ENCODE measurements at regions not wholly inside any gene's neighbourhood (a gene's known extent, or its start where the extent isn't known, plus 50 kb on each side); places are given as distances from the start of the nearest gene placed in this dataset.

DNA sequence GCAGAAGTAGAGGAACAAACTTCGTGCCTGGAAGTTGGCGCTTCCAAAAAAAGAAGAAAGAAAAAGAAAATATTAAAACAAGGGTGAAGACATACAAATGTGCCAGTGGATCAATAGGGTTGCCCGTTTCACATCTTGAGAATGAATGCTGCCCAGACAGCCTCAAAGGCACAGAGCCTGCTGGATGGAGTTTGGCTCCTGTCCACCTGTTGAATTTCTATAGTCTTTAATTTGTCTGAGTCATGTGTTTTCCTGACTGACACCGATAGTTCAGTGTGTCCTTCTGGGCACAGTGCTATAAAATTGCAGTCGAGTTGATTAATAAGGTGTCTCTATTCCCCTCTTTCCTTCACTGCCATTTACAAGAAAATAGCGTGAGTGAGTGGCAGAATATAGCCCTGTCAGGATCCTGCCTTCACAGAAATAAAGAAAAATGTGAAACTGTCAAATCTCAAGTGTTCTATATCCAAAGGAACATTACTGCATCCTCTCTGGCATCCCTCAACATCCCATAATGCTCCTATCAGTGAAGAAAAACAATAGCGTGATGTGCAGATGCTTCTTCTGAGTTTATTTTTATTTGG, 471.3 kb upstream of the AUTS2 start:
- DNase-seq, result no peak

DNA sequence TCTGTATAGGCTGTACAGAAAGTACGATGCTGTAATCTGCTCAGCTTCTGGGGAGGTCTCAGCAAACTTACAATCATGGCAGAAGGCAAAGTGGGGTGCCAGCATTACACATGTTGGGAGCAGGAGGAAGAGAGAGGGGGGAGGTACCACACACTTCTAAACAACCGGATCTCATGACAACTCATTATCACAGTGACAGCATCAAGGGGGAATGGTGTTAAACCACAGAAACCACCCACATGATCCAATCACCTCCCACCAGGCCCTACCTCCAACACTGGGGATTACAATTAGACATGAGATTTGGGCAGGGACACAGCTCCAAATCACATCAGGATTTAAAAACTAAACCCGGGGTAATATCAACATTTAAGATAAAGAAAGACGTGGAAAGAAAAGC, 468.8 kb upstream of the AUTS2 start:
- DNase-seq, result no peak

- no peak for DNase-seq
Observed at GRCh38 chr7:69129951-69130350, 468.3 kb upstream of the AUTS2 start.

GRCh38 chr7:69130396-69130795, 467.9 kb upstream of the AUTS2 start:
- DNase-seq, result no peak

DNA sequence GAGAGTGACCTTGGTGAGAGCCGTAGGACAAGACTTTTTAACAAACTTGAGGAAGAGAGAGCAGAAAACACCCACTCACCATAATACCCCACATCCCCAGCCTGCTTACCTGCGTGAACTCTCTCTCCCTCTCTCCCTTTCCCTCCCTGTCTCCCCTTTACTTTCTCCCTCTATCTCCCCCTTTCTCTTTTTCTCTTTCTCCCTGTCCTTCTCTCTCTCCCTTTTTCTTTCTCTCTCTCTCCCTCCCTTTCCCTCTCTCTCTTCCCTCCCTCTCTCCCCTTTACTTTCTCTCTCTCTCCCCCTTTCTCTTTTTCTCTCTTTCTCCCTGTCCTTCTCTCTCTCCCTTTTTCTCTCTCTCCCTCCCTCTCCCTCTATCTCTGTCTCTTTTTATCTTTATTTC, 464.0 kb upstream of the AUTS2 start:
- DNase-seq, result no peak

GRCh38 chr7:69147631-69148030, 450.6 kb upstream of the AUTS2 start:
- DNase-seq, result no peak

DNA sequence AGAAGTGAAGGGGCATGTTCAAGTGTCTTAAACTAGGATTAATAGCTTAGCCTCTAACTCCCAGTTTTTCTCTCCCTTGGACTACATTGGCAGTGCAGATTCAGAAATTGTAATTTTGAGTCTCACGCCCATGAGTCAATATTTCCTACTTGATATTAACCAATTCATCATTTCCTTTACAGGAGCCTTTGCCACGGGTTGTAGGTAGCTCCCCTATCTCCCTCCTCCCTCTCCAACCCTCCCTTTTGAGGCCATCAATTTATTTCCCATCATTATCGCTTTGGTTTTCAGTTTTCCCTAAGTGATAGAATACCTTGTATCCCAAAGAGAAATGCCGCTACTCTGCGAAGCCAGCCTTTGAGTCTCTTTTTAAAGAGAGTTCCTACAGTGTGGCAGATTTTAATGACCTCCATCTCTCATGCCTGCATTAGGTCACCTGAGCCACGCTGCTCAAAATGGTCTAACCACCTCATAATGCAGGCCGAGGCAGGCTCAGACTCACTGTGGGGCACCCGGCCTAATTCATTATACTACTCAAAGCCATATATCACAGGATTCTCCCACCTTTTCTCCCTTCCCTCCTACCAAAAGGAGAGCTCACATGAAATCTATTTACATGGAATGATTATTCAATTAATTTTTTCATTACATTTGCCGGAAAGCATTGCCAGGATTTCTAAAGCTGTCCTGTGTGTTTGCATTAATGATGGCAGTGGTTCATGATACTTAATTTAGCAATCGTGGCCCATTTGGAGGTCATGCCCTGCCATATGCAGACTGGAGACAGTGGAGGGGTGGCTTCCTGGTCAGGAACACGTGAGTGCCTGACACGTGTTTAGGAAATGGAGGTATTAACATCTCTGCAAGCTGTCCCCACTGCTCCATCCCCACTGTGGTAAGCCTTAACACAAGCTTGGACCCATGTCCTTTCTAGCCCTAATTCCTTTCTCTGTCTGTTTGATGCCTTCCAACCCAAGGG, 448.2 kb upstream of the AUTS2 start:
- no peak for DNase-seq

DNA sequence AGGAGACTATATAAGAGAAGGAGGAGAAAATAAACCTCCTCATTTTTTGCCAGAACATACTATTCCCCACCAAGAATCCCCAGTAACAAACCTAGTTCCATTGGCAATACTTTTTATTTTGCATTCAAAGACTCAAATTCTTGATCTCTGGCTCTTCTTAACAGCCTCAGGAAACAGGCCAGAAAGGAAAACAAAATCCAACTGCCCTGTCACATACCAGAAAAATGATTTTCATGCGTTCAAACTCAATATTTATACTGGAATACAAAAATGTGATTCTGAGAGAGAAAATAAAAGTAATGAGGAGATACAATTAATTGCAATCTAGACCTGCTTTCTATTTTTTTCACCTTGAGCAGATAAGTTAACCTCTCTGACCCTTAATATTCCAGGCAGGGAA, 435.9 kb upstream of the AUTS2 start:
- no peak for DNase-seq

DNA sequence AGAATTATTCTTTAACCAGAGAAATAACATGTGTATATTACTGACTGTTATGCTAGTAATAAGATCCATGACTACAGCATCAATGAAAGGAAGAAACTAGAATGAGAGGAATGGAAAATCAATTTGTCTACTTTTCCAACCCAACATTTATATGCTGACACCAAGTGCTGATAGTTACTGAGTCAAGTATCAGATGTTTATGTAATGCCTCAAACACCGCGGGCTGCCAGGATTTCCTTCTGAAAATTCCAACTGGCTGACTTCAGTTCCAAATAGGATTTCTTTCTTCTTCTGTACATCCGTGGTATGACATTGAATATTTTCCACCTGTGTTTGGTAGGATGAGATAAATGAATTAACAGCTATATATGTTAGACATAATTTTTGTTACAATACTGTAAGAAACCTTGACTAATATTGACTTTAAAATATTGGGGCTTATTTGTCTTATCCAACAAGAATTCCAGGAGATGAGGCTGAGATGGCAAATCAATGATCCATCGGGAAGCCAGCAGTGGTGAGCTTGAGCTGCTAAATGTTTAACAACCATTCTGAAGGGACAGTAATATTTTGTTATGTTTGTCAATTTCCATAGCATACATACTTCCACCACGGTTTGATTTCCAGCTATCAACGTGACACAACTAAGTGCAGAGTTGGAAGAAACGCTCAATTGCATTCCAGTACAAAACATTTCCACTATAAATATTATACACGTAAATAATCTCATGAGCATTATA, 435.2 kb upstream of the AUTS2 start:
- no peak for DNase-seq

- no peak for DNase-seq
Observed at GRCh38 chr7:69166979-69167516, 431.2 kb upstream of the AUTS2 start.

- DNase-seq, result no peak
Observed at GRCh38 chr7:69169386-69169785, 428.9 kb upstream of the AUTS2 start.

DNA sequence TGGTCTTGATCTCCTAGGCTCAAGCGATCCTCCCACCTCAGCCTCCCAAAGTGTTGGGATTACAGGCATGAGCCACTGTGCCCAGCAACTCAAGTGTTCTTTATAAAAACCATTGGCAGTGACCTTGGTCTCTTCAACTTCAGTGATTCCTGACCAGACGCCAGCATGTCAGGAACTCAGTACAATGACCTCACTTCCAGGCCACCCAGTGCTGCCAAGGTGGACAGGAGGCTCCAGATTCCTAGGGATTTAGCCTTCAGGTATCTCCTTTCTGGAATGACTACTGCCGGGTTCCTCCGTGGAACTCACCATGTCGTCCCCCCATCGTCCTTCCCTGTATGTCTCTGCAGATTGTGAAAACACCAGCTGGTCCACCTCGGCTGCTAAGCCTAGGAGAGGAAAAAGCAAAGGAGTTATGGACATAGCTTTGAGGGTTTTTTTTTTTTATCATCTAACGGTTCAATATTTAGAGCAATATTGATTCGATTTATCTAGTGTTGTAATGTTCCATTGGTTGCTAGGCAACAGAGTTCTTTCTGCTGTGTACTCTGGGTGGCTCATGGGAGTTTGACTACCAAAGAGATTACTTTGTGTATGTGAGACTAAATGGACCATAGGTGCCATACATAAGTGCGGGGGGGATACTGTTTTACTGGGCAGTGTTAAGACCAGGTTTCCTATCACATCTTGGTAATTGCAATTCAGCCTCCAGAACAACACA, 425.8 kb upstream of the AUTS2 start:
- no peak for DNase-seq

DNA sequence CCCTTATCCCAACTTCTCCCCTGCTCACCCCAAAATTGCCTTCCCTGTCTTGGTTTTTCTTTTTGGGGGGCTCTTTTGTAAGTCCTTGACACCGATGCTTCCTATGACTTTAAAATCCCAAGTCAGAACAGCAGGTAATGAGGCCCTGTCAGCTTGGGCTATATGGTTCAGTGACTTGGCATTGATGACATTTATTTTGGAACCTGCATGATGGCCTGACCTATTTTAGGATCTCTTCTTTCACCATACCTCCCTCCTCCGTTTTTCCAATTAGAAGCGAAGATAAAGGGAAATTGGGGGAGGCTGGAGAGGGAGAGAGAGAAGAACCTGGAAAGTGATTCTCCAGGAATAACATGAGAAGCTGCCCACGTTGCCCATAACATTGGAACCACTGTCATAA, 424.9 kb upstream of the AUTS2 start:
- no peak for DNase-seq

GRCh38 chr7:69173846-69174245, 424.4 kb upstream of the AUTS2 start:
- no peak for DNase-seq

- DNase-seq, result no peak
Observed at GRCh38 chr7:69176841-69177240, 421.4 kb upstream of the AUTS2 start.

DNA sequence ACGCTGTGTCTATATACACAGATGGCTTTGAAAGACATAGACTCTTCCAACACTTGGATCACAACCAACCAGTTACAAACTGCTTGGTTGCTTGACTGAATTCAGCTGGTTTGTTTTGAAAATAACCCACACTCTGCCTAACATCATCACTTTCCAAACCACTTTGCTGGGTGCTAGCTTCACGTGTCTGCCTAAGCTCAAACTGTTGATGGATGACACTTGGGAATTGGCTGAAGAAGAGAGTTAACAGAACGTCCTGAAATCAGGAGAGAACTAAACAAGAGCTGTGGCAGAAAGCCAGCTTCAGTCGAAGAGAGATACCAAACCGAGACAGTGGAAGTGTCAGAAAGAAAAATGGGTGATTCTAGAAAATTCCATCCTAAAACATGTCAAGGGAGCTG, 420.8 kb upstream of the AUTS2 start:
- no peak for DNase-seq

DNA sequence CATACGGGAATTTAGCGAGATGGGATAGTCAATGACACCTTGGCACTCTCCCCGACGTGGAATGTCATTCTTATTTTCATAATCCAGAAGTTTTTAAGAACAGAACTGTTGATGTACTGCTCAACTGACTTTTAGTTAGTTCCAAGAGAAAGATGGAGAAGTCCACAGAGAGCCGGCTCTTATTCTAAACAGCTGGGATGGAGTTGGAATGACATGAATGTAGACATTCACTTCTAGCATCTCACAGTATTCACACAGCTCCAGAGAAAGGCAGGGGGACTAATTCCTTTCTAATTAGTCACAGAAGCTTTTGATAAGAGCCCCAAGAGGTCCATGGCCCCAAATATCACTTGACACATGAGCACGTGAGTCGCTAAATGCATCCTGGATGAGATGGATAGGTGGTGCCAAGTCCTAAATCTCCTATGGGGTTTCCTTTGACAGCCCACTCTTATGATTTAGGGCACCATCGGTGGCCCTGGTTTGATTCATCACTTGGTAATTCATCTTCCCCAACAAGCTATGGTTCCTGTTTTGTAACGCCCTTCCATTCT, 420.3 kb upstream of the AUTS2 start:
- DNase-seq, result no peak

DNA sequence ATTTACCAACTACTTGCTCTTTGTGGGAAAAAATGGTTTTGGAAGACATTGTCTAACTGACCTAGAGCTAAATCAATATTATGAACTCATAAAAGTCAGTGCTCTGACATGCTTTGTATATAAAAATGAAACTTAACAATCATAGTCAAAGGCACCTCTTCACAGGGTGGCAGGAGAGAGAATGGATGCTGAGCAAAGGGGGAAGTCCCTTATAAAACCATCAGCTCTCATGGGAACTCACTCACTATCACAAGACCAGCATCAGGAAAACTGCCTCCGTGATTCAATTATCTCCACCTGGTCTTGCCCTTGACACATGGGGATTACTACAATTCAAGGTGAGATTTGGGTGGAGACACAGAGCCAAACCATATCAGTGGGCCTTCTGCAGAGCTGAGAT, 417.6 kb upstream of the AUTS2 start:
- DNase-seq, result no peak

DNA sequence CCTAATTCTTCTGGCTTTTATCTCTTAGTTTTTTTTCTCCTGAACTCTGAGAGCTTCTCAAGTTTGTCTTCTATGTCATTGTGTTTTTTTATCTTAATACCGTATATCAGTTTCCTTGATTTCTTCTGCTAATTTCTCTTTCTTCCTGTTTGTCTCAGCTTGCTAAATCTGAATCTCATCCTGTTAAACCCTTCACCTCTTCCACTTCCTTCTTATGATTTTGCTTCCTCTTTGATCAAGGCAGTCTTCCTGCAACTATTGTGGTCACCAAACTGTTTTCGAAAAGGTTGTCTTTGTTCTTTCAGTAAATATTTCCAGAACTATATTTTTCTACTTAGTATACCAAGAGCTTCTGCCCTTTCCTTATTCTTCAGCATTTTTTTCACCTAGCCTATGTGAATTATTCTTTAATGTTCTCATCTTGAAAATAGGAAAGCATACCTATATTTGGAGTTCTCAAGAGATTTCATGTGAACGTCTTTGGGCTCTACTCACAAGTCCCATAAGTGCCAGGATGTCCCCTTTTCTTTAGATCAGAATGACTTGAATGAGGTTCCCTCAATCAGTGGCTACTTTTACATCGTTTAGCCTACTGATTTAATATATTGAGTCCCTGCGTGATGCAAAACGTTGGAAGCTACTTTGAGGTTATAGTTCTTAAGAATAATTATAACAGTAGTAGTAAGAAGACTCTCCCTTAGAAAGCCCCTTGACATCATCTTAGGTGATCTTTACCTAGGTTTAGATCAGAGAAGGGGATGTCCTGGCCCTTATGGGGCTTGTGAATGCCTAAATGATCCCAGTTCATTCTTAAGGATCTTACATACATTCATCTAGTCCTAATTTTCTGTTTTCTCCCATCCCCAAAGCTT, 415.4 kb upstream of the AUTS2 start:
- DNase-seq, result no peak

GRCh38 chr7:69184339-69184738, 413.9 kb upstream of the AUTS2 start:
- DNase-seq, result no peak

GRCh38 chr7:69185170-69185569, 413.1 kb upstream of the AUTS2 start:
- DNase-seq, result no peak

DNA sequence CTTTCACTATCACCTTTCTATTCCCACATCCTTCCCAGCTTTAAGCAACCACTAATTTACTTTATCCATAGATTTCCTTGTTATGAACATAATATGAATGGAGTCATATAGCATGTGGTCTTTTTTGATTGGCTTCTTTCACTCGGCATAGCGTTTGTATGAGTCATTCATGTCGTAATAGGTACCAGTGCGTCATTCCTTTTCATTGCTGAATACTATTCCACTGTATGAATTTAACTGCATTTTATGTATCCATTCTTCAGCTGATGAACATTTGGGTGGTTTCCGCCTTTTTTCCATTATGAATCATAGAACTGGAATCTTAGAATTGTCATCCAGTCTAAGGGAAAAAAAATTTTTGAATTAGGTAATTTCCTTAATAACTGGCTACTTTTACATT, 411.3 kb upstream of the AUTS2 start:
- no peak for DNase-seq

Data from activated CD8-positive, alpha-beta memory T cell treated with anti-CD3 and anti-CD28 coated beads for 24 hours (primary cell).